WTC11 (cell line): ENCODE measurements at regions not wholly inside any gene's neighbourhood (a gene's known extent, or its start where the extent isn't known, plus 50 kb on each side); places are given as distances from the start of the nearest gene placed in this dataset.
A peak's percentile ranks its signal among the peaks of the same experiment; 100 is the strongest.

Experiments
- ATAC-seq: fragments of 200-7000 bp; cut with Tn5 transposase; 2 replicates; pipeline ENCODE4 v1.10.0; 2021; ENCODE audit warnings: mild to moderate bottlenecking, moderate library complexity
- CTCF ChIA-PET: fragments of 300-600 bp; sonication (Branson Sonifier 250); formaldehyde crosslinking; loops from one replicate; lab custom pipeline; 2021; ENCODE audit warnings: antibody characterized with exemption; lab: Charles Lee
- POLR2A ChIA-PET: fragments of 350-600 bp; sonication (Branson Sonifier 250); formaldehyde crosslinking; loops from one replicate; lab custom pipeline; 2021; ENCODE audit warnings: antibody characterized with exemption; lab: Charles Lee
- DNase-seq: peaks from one replicate; pipeline ENCODE4 v3.0.0; 2021; ENCODE audit warnings: low spot score
- H3K27ac Mint-ChIP-seq: 2 replicates; pipeline ENCODE4 v1.8.0; 2021; ENCODE audit warnings: mixed read lengths
- H3K27me3 Mint-ChIP-seq: 2 replicates; pipeline ENCODE4 v1.8.0; 2021; ENCODE audit warnings: low read depth, mild to moderate bottlenecking, moderate library complexity, mixed read lengths
- H3K36me3 Mint-ChIP-seq: 2 replicates; pipeline ENCODE4 v1.8.0; 2021; ENCODE audit warnings: mixed read lengths
- H3K4me1 Mint-ChIP-seq: 2 replicates; pipeline ENCODE4 v1.8.0; 2022; ENCODE audit warnings: mixed read lengths
- H3K4me3 Mint-ChIP-seq: 2 replicates; pipeline ENCODE4 v1.8.0; 2021; ENCODE audit warnings: mild to moderate bottlenecking, moderate library complexity, mixed read lengths
- H3K9me3 Mint-ChIP-seq: 2 replicates; pipeline ENCODE4 v1.8.0; 2021; ENCODE audit warnings: mixed read lengths
- ELF4 ChIP-seq: sonication (generic); formaldehyde crosslinking; IDR thresholded peaks from 2 replicates; pipeline ENCODE4 v1.8.1; 2022; ENCODE audit warnings: low read depth, mild to moderate bottlenecking, moderate library complexity, missing genetic modification reagents
- EMX1 ChIP-seq: fragments of 250-450 bp; sonication (Bioruptor Pico); IDR thresholded peaks from 2 replicates; pipeline ENCODE4 v1.8.0; 2021; ENCODE audit warnings: mild to moderate bottlenecking
- GTF2I ChIP-seq: fragments of 250-450 bp; sonication (Bioruptor Pico); conservative IDR thresholded peaks from 2 replicates; pipeline ENCODE4 v1.4.0; 2021; ENCODE audit warnings: mild to moderate bottlenecking
- IRF2 ChIP-seq: sonication (generic); formaldehyde crosslinking; IDR thresholded peaks from 2 replicates; pipeline ENCODE4 v1.8.0; 2022; ENCODE audit warnings: low read depth, missing genetic modification reagents, borderline replicate concordance
- MXD4 ChIP-seq: fragments of 250-450 bp; sonication (Bioruptor Pico); IDR thresholded peaks from 2 replicates; pipeline ENCODE4 v1.8.0; 2021; ENCODE audit warnings: mild to moderate bottlenecking, moderate library complexity, borderline replicate concordance
- SP1 ChIP-seq: sonication (generic); formaldehyde crosslinking; conservative IDR thresholded peaks from 2 replicates; pipeline ENCODE4 v1.8.1; 2022; ENCODE audit warnings: missing genetic modification reagents
- TP53 ChIP-seq: sonication (generic); formaldehyde crosslinking; IDR thresholded peaks from 2 replicates; pipeline ENCODE4 v1.8.1; 2023; ENCODE audit warnings: mild to moderate bottlenecking, missing genetic modification reagents
- ZNF396 ChIP-seq: fragments of 250-450 bp; sonication (Bioruptor Pico); IDR thresholded peaks from 2 replicates; pipeline ENCODE4 v1.8.0; 2021; ENCODE audit warnings: mild to moderate bottlenecking, moderate library complexity, borderline replicate concordance
- ZNF416 ChIP-seq: fragments of 250-450 bp; sonication (Bioruptor Pico); IDR thresholded peaks from 2 replicates; pipeline ENCODE4 v1.9.0; 2021; ENCODE audit warnings: mild to moderate bottlenecking, inconsistent platforms
- TF ChIP-seq, protein P1 (sequence below): sonication (generic); formaldehyde crosslinking; IDR thresholded peaks from 2 replicates; pipeline ENCODE4 v1.8.1; 2022; ENCODE audit warnings: low read depth, mild to moderate bottlenecking, moderate library complexity, missing genetic modification reagents, borderline replicate concordance
- TF ChIP-seq, protein P2 (sequence below): sonication (generic); formaldehyde crosslinking; IDR thresholded peaks from 2 replicates; pipeline ENCODE4 v1.8.1; 2022; ENCODE audit warnings: mild to moderate bottlenecking, moderate library complexity, missing genetic modification reagents
- TF ChIP-seq, protein P3 (sequence below): sonication (generic); formaldehyde crosslinking; IDR thresholded peaks from 2 replicates; pipeline ENCODE4 v1.8.1; 2022; ENCODE audit warnings: low read depth, missing genetic modification reagents, borderline replicate concordance
- TF ChIP-seq, protein P4 (sequence below): sonication (generic); formaldehyde crosslinking; IDR thresholded peaks from 2 replicates; pipeline ENCODE4 v1.8.1; 2023; ENCODE audit warnings: mild to moderate bottlenecking, missing genetic modification reagents, moderate library complexity
- TF ChIP-seq, protein P5 (sequence below): fragments of 200-600 bp; IDR thresholded peaks from 2 replicates; pipeline ENCODE4 v1.8.0; 2022; ENCODE audit warnings: antibody characterized with exemption
- TF ChIP-seq, protein P6 (sequence below): sonication (generic); formaldehyde crosslinking; conservative IDR thresholded peaks from 2 replicates; pipeline ENCODE4 v1.8.1; 2023; ENCODE audit warnings: mild to moderate bottlenecking, low read depth, missing genetic modification reagents, moderate library complexity
- TF ChIP-seq, protein P7 (sequence below): sonication (generic); formaldehyde crosslinking; IDR thresholded peaks from 2 replicates; pipeline ENCODE4 v1.8.0; 2022; ENCODE audit warnings: missing genetic modification reagents

DNA sequence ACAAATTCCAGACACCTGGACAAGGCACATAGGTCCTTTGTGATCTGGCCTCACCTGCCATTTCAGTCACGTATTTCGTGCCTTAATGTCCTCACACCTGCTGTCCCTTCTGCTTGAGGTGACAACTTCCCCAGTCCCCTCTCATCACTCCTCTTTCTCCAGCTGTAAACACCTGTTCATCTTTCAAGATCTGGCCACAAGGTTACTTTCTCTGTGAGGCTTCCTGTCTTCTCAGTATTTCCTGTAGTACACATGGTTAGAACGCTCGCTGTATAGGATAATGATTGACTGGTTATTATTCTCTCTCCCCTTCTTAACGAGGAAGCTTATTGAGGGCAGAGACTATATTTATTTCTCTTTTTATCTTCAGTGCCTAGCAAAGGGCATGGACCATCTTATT is 74.5 kb upstream of the PMFBP1 start (continued):
- TF ChIP-seq, protein P1, sequence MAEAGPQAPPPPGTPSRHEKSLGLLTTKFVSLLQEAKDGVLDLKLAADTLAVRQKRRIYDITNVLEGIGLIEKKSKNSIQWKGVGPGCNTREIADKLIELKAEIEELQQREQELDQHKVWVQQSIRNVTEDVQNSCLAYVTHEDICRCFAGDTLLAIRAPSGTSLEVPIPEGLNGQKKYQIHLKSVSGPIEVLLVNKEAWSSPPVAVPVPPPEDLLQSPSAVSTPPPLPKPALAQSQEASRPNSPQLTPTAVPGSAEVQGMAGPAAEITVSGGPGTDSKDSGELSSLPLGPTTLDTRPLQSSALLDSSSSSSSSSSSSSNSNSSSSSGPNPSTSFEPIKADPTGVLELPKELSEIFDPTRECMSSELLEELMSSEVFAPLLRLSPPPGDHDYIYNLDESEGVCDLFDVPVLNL (CRISPR knock-in tag) = no peak
- no peak for TF ChIP-seq ELF4 (CRISPR knock-in tag)
- no peak for TF ChIP-seq EMX1 (CRISPR knock-in tag)
- TF ChIP-seq, protein P2, sequence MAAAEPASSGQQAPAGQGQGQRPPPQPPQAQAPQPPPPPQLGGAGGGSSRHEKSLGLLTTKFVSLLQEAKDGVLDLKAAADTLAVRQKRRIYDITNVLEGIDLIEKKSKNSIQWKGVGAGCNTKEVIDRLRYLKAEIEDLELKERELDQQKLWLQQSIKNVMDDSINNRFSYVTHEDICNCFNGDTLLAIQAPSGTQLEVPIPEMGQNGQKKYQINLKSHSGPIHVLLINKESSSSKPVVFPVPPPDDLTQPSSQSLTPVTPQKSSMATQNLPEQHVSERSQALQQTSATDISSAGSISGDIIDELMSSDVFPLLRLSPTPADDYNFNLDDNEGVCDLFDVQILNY (CRISPR knock-in tag) = no peak
- TF ChIP-seq ZNF416 (CRISPR knock-in tag) = no peak
- TF ChIP-seq, protein P3, sequence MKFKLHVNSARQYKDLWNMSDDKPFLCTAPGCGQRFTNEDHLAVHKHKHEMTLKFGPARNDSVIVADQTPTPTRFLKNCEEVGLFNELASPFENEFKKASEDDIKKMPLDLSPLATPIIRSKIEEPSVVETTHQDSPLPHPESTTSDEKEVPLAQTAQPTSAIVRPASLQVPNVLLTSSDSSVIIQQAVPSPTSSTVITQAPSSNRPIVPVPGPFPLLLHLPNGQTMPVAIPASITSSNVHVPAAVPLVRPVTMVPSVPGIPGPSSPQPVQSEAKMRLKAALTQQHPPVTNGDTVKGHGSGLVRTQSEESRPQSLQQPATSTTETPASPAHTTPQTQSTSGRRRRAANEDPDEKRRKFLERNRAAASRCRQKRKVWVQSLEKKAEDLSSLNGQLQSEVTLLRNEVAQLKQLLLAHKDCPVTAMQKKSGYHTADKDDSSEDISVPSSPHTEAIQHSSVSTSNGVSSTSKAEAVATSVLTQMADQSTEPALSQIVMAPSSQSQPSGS (CRISPR knock-in tag) = no peak
- TF ChIP-seq, protein P4, sequence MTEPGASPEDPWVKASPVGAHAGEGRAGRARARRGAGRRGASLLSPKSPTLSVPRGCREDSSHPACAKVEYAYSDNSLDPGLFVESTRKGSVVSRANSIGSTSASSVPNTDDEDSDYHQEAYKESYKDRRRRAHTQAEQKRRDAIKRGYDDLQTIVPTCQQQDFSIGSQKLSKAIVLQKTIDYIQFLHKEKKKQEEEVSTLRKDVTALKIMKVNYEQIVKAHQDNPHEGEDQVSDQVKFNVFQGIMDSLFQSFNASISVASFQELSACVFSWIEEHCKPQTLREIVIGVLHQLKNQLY (CRISPR knock-in tag) = no peak
- TF ChIP-seq SP1 (CRISPR knock-in tag) = no peak
- TF ChIP-seq, protein P5, sequence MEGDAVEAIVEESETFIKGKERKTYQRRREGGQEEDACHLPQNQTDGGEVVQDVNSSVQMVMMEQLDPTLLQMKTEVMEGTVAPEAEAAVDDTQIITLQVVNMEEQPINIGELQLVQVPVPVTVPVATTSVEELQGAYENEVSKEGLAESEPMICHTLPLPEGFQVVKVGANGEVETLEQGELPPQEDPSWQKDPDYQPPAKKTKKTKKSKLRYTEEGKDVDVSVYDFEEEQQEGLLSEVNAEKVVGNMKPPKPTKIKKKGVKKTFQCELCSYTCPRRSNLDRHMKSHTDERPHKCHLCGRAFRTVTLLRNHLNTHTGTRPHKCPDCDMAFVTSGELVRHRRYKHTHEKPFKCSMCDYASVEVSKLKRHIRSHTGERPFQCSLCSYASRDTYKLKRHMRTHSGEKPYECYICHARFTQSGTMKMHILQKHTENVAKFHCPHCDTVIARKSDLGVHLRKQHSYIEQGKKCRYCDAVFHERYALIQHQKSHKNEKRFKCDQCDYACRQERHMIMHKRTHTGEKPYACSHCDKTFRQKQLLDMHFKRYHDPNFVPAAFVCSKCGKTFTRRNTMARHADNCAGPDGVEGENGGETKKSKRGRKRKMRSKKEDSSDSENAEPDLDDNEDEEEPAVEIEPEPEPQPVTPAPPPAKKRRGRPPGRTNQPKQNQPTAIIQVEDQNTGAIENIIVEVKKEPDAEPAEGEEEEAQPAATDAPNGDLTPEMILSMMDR = no peak
- TF ChIP-seq GTF2I (CRISPR knock-in tag) = no peak
- no peak for TF ChIP-seq IRF2 (CRISPR knock-in tag)
- TF ChIP-seq, all 79 proteins: peak for 0

DNA sequence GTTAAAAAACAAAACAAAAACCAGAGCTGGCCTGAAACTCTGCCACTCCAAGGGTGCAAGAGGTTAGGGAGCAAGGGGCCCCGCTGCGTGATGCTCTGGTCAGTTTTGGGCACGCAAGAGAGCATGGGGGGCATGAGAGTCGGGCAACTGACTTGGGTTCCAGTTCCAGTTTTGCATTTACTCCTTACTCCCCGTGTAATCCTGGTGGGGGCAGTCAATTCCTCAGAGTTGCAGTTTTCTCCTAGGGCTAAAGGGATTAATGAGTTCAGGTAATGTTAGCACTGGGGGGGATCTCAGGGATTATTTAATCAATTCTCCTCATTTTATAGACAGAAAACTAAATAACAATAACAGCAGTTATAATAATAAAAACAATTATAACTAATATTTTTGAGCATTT is 72.9 kb upstream of the PMFBP1 start:
- Mint-ChIP-seq H3K4me1 (peaks cover 6% of the 10 kb centered on the region), H3K9me3 (no peaks in the 10 kb centered on the region), H3K4me3 (no peak overlapping the region), H3K27me3 (no peaks in the 10 kb centered on the region; the same call in 1 of the 2 replicates), H3K27ac (no peak overlapping the region), H3K36me3 (no peaks in the 10 kb centered on the region)
- ATAC-seq = peak; percentile 50
- TF ChIP-seq, protein P1 (CRISPR knock-in tag) = no peak
- TF ChIP-seq, protein P6, sequence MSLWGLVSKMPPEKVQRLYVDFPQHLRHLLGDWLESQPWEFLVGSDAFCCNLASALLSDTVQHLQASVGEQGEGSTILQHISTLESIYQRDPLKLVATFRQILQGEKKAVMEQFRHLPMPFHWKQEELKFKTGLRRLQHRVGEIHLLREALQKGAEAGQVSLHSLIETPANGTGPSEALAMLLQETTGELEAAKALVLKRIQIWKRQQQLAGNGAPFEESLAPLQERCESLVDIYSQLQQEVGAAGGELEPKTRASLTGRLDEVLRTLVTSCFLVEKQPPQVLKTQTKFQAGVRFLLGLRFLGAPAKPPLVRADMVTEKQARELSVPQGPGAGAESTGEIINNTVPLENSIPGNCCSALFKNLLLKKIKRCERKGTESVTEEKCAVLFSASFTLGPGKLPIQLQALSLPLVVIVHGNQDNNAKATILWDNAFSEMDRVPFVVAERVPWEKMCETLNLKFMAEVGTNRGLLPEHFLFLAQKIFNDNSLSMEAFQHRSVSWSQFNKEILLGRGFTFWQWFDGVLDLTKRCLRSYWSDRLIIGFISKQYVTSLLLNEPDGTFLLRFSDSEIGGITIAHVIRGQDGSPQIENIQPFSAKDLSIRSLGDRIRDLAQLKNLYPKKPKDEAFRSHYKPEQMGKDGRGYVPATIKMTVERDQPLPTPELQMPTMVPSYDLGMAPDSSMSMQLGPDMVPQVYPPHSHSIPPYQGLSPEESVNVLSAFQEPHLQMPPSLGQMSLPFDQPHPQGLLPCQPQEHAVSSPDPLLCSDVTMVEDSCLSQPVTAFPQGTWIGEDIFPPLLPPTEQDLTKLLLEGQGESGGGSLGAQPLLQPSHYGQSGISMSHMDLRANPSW = no peak
- TF ChIP-seq, protein P7, sequence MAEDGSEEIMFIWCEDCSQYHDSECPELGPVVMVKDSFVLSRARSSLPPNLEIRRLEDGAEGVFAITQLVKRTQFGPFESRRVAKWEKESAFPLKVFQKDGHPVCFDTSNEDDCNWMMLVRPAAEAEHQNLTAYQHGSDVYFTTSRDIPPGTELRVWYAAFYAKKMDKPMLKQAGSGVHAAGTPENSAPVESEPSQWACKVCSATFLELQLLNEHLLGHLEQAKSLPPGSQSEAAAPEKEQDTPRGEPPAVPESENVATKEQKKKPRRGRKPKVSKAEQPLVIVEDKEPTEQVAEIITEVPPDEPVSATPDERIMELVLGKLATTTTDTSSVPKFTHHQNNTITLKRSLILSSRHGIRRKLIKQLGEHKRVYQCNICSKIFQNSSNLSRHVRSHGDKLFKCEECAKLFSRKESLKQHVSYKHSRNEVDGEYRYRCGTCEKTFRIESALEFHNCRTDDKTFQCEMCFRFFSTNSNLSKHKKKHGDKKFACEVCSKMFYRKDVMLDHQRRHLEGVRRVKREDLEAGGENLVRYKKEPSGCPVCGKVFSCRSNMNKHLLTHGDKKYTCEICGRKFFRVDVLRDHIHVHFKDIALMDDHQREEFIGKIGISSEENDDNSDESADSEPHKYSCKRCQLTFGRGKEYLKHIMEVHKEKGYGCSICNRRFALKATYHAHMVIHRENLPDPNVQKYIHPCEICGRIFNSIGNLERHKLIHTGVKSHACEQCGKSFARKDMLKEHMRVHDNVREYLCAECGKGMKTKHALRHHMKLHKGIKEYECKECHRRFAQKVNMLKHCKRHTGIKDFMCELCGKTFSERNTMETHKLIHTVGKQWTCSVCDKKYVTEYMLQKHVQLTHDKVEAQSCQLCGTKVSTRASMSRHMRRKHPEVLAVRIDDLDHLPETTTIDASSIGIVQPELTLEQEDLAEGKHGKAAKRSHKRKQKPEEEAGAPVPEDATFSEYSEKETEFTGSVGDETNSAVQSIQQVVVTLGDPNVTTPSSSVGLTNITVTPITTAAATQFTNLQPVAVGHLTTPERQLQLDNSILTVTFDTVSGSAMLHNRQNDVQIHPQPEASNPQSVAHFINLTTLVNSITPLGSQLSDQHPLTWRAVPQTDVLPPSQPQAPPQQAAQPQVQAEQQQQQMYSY (CRISPR knock-in tag) = no peak
- TF ChIP-seq ZNF396 (CRISPR knock-in tag) (no peak), TP53 (CRISPR knock-in tag) (no peak), MXD4 (CRISPR knock-in tag) (no peak)
- CTCF ChIA-PET = interaction anchor here (1.0 kb wide), 1 partner anchor 120 kb away, joined by 4 read pairs; no protein-coding TSS in a partner anchor
- POLR2A ChIA-PET = no interaction called here
- DNase-seq = no peak
